GM19328 (cell line): ENCODE measurements at regions not wholly inside any gene's neighbourhood (a gene's known extent, or its start where the extent isn't known, plus 50 kb on each side); places are given as distances from the start of the nearest gene placed in this dataset.
"Not testable (repeated sequence)": the region's sequence is repeated elsewhere in the genome, so short reads cannot be mapped to it uniquely, and the experiment has no call there.

Experiments
- ATAC-seq: cut with Tn5 transposase; IDR thresholded peaks from one replicate; pipeline ENCODE4 v1.9.1; 2021; ENCODE audit warnings: mild to moderate bottlenecking, moderate library complexity; ENCODE audit not compliant: unreplicated experiment

DNA sequence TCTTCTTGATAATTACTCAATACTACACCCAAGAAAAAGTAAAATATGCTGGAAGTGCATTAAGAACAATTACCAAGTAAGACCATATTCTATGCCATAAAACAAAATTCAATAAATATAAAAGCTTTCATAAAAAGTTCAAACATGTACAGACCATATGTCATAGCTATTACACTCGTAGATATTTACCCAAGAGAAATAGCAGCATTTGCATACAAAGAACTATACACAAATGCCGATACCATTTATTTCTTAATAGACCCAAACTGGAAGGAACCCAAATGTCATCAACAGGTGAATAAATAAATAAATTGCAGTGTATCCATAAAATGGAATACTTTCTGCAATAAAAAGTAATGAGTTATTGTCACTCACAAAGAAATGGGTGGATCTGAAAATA is 78.3 kb upstream of the SLC16A7 start:
- ATAC-seq, result no peak

DNA sequence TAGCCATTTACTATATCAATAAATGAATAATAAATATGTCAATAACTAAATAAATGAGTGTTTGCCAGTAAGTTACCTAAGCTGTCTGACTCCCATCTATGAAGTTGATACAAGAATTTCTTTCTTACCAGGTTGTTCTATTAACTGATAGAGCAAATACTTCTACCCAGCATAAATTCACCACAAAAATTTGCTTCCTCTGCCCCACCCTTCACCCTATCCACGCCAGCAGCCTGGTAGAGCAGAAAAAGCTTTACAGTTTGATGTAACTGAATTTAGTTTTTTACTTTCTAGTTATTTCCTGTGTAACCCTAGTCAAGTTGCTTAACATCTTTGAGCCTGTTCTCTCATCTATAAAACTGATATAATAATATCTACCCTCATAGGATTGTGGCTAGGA is 94.9 kb upstream of the SLC16A7 start:
- no peak for ATAC-seq

GRCh38 chr12:59500335-59500734 is 95.5 kb upstream of the SLC16A7 start:
- no peak for ATAC-seq

DNA sequence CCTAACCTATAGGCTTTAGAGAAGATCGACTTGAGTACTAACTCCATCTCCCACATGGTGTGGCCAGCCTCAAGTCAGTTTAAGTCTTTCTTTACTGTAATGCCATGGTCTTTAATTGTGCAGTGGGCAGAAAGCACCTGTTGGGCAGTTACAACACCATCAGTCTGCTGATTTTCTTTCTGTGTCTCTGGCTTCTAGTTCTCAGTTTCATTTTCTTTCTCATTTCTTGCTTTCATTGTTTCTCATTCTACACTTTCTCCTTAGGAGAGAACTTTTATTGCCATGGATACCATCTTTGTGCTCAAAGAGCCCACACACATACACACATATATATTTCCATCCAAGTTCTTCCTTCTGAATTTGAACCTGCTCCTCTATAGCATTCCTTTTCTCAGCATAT is 96.1 kb upstream of the SLC16A7 start:
- ATAC-seq, result peak; percentile 86

DNA sequence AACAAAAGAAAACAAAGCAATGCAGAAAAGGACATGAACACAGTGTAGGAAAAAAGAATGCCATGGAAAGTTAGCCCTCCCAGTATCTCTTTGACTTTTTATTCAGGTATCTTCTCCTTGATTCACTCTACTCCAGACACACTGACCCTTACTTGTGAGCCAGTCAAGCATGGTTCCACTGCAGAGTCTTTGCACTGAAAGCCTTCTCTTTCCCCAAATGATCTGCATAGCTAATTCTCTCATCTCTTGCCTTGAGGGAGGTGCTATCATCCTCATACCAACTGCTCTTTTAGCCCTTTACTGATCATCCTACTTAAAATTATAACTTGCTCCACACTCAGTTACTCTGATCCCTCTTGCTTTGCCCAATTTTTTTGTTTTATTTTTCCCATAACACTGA is 101.2 kb upstream of the SLC16A7 start:
- ATAC-seq, result peak; percentile 66

DNA sequence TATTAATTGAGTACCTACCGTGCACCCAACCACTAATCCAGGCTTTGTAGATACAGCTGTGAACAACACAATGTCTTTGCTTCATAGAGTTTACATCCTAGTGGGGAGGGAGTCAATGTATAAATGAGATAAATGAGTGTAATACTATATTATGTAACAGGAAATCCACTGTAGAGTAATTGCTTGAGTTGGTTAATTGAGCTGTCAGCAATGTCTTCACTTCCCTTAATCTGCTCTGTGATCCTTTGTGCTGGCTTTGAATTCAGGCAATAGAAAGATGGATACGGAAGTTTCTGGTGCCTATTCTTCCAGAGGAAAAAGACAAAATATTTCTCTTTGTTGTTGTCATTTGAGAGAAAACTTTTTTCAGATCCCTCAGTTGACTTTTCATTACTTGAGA is 104.0 kb upstream of the SLC16A7 start:
- ATAC-seq, result no peak

DNA sequence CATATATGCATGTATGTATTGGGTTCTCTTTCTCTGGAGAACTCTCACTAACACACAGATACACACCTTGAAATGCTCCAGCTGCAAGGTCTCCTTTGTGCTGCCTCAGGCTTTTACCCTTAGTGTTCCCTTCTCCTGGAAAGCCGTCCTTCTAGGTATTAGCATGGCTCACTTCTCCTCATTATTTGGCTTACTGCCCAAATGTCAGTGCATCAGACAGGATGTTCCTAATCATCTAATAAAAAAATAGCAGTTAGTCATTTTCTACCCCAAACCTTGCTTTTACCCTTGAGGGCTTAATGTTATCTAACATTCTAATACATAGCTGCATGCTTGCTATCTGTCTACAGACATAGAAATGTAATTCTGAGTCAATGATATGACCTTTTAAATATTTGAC is 109.0 kb upstream of the SLC16A7 start:
- no peak for ATAC-seq

DNA sequence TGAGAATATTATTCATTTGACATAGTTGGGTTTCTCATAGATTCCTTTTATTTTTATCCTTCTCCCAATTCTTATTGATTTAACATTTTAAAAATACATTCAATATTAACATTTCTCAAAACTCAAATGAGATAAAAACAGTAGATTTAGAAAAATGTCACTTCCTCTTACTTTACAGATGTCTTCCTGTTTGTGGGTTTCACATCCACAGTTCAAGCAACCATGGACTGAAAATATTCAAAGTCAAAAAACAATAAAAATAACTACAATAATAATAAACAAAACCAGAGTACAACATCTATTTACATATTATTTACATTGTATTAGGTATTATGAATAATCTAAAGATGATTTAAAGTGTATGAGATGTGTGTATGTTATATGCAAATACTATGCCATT is 111.3 kb upstream of the SLC16A7 start:
- peak; percentile 82 for ATAC-seq

GRCh38 chr12:59474236-59474635 is 121.6 kb upstream of the SLC16A7 start:
- ATAC-seq, result not testable (repeated sequence)

GRCh38 chr12:59472273-59472672 is 123.6 kb upstream of the SLC16A7 start:
- peak; percentile 79 for ATAC-seq

DNA sequence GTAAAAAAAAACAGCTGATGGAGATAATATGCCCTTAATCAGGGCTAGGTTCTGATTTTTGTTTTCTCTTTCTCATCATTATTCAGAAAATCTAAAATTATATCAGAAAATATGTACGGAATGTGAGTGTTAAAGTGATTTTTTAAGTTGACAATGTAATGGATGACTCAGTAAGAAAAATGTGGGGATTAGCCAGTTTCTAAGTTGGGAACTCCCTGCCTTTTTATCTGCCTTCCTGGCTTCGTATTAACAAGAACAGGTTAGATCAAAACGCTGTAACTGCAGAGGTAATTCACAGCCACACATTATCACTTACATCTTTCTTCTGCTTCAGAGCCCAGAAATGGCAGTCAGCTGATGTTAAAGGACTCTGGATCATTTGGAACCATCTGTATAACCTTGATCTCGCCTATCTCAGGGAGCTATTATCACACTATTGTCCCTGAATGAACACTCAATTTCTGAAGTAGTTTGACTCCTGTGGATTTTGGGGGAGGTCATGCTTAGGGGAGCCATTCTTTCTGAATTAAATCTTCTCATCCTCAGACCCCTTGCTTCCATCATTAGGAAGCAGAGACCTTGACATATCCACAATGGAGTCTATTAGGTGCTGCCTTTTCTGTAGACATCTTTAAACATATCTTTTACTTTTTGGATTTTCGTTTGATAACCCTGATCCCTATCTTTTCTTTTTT is 135.7 kb upstream of the SLC16A7 start:
- no peak for ATAC-seq

- no peak for ATAC-seq
Measured at GRCh38 chr12:59453475-59453874, 142.4 kb upstream of the SLC16A7 start.

DNA sequence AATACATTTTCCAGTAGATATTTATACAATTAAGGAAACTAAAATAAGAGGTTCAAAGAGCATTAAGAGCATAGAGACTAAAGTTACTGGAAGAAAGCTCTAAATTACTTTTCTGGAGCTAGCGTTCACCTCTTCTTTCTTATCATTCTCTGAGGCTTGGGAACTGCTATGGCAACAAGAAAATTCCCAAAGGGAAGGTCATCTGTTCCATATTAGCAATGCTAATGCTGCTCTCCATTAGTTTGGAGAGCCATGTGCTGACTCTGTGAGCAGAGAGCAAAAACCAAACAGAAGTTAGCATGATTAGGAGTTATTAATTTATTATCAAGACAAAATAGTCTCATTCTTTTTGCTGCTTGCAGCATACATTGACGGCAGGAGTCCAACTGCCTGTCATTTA is 143.1 kb upstream of the SLC16A7 start:
- ATAC-seq, result no peak

DNA sequence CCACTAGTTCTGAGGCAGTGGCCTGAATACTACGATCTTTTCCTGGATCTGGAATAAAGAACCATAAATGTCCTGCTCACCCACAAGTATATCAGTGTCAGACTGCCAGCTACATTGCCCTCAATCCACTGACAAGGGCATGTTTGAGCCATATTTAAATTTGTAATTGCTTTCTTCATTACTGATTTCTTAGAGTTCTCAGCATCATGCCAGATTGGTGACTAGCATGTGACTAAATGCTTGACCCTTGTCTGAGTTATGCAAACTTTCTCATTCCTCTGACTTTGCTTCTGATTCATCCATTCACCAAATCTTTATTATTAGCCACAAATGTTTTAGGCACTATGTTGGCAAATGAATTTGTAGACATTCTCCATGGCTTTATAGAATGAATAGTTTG is 143.6 kb upstream of the SLC16A7 start:
- ATAC-seq, result no peak

DNA sequence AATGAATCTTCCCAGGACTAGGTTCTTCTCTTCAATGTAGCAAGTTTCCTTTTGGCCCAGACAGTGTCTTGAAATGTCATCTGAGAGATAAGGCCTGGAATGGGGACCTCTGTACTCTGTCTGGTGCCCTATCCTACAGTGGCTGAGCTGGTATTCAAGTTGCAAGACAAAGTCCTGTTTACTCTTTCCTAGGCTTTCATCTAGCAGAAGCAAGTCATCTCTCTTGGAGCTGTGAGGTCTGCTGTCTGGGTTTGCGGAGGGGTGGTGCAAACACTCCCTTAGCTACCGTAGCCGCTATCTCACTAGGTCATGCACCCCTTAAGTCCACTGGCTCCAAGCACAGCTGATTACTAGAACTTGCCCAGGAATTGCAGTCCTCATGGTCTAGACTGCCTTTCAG is 149.7 kb upstream of the SLC16A7 start:
- ATAC-seq, result no peak

GRCh38 chr12:59444932-59445331 is 150.9 kb upstream of the SLC16A7 start:
- no peak for ATAC-seq

GRCh38 chr12:59432057-59432456 is 163.8 kb upstream of the SLC16A7 start:
- ATAC-seq, result no peak

- no peak for ATAC-seq
Measured at GRCh38 chr12:59431266-59431665, 164.6 kb upstream of the SLC16A7 start.

GRCh38 chr12:59429766-59430165 is 166.1 kb upstream of the SLC16A7 start:
- no peak for ATAC-seq

- no peak for ATAC-seq
Measured at GRCh38 chr12:59425798-59426197, 170.0 kb upstream of the SLC16A7 start.

DNA sequence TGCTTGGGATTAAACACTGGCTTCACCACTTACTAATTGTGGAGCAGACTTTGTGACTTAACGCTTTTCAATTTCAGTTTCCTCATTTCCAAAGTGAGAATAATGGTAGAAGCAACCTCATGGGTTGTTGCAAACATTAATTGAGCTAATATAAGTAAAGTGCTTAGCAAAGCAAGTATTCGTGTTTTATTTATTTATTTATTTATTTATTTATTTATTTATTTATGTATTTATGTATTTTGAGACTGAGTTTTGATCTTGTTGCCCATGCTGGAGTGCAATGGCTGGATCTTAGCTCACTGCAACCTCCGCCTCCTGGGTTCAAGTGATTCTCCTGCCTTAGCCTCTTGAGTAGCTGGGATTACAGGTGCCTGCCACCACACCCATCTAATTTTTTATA is 171.2 kb upstream of the SLC16A7 start:
- ATAC-seq, result not testable (repeated sequence)

GRCh38 chr12:59414051-59414450 is 181.8 kb upstream of the SLC16A7 start:
- ATAC-seq, result no peak

- no peak for ATAC-seq
Measured at GRCh38 chr12:59408431-59408830, 187.4 kb upstream of the SLC16A7 start.
